ENCODE measurements at regions not wholly inside any gene's neighbourhood (a gene's known extent, or its start where the extent isn't known, plus 50 kb on each side); places are given as distances from the start of the nearest gene placed in this dataset.

- DNase-seq (ENCODE audit: extremely low read depth, low read depth, low spot score) = no peak
Observed at GRCh38 chr10:78783753-78784152, 285.0 kb upstream of the ZMIZ1 start.

- no peak for DNase-seq (ENCODE audit: extremely low read depth, low read depth, low spot score)
Observed at GRCh38 chr10:78784546-78784945, 284.2 kb upstream of the ZMIZ1 start.

- no peak for DNase-seq (ENCODE audit: extremely low read depth, low read depth, low spot score)
Observed at GRCh38 chr10:78785066-78785465, 283.7 kb upstream of the ZMIZ1 start.

- DNase-seq (ENCODE audit: extremely low read depth, low read depth, low spot score) = no peak
Observed at GRCh38 chr10:78785991-78786390, 282.8 kb upstream of the ZMIZ1 start.

- no peak for DNase-seq (ENCODE audit: extremely low read depth, low read depth, low spot score)
Observed at GRCh38 chr10:78787125-78787524, 281.6 kb upstream of the ZMIZ1 start.

GRCh38 chr10:78794736-78795455 is 273.9 kb upstream of the ZMIZ1 start:
- no peak for DNase-seq (ENCODE audit: extremely low read depth, low read depth, low spot score)

GRCh38 chr10:78798976-78799730 is 269.6 kb upstream of the ZMIZ1 start:
- DNase-seq (ENCODE audit: extremely low read depth, low read depth, low spot score) = no peak

- no peak for DNase-seq (ENCODE audit: extremely low read depth, low read depth, low spot score)
Observed at GRCh38 chr10:78800006-78800405, 268.8 kb upstream of the ZMIZ1 start.

- DNase-seq (ENCODE audit: extremely low read depth, low read depth, low spot score) = no peak
Observed at GRCh38 chr10:78800535-78801320, 268.0 kb upstream of the ZMIZ1 start.

GRCh38 chr10:78802431-78802830 is 266.3 kb upstream of the ZMIZ1 start:
- no peak for DNase-seq (ENCODE audit: extremely low read depth, low read depth, low spot score)

GRCh38 chr10:78802866-78803265 is 265.9 kb upstream of the ZMIZ1 start:
- DNase-seq (ENCODE audit: extremely low read depth, low read depth, low spot score) = no peak

GRCh38 chr10:78803710-78804109 is 265.1 kb upstream of the ZMIZ1 start:
- no peak for DNase-seq (ENCODE audit: extremely low read depth, low read depth, low spot score)

GRCh38 chr10:78804411-78805032 is 264.2 kb upstream of the ZMIZ1 start:
- DNase-seq (ENCODE audit: extremely low read depth, low read depth, low spot score) = no peak

GRCh38 chr10:78805176-78805575 is 263.6 kb upstream of the ZMIZ1 start:
- no peak for DNase-seq (ENCODE audit: extremely low read depth, low read depth, low spot score)

GRCh38 chr10:78806681-78807221 is 262.0 kb upstream of the ZMIZ1 start:
- no peak for DNase-seq (ENCODE audit: extremely low read depth, low read depth, low spot score)

GRCh38 chr10:78807504-78808203 is 261.1 kb upstream of the ZMIZ1 start:
- DNase-seq (ENCODE audit: extremely low read depth, low read depth, low spot score) = no peak

GRCh38 chr10:78808286-78808685 is 260.5 kb upstream of the ZMIZ1 start:
- no peak for DNase-seq (ENCODE audit: extremely low read depth, low read depth, low spot score)

- no peak for DNase-seq (ENCODE audit: extremely low read depth, low read depth, low spot score)
Observed at GRCh38 chr10:78808736-78809367, 259.9 kb upstream of the ZMIZ1 start.

GRCh38 chr10:78811174-78811573 is 257.6 kb upstream of the ZMIZ1 start:
- DNase-seq (ENCODE audit: extremely low read depth, low read depth, low spot score) = no peak
